ENCODE measurements at regions not wholly inside any gene's neighbourhood (a gene's known extent, or its start where the extent isn't known, plus 50 kb on each side); places are given as distances from the start of the nearest gene placed in this dataset.

DNA sequence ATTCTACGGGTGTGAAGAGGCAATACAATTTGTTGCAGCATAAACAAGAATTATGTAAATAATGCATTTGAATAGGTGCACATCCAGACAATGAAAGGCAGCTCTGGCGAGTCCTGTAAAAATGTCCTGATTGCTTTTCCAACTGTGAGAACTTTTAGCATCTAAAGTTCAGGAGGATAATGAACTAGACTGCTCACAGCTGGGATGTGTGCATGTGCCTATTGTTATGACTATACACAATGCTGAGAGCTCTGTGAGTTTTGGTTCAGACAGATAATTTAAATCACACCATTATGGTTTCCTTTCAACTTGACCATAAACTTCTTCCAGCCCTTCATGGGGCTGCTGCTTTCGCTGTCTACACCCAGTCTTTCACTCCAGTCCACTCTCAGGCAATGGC is 99.9 kb downstream of the PLK2 start:
- Histone ChIP-seq H3K36me3 (ENCODE audit: insufficient read depth, low read length) (no peaks in the 10 kb centered on the region), H3K9ac (ENCODE audit: low read depth, low read length) (no peak overlapping the region), H3K27ac (ENCODE audit: low read length) (no peak overlapping the region), H3K4me1 (ENCODE audit: insufficient read depth, low read length) (no peaks in the 10 kb centered on the region), H3K27me3 (ENCODE audit: insufficient read depth, low read length, poor library complexity) (no peaks in the 10 kb centered on the region), H3K4me2 (ENCODE audit: insufficient read depth, low read length) (no peak overlapping the region), H3K79me2 (ENCODE audit: insufficient read depth, low read length) (no peaks in the 10 kb centered on the region), H4K20me1 (ENCODE audit: insufficient read depth, low read length) (no peaks in the 10 kb centered on the region), H3K4me3 (ENCODE audit: low read depth in 1 of 2, low read length in 2 of 2) (no peak overlapping the region), H3K9me3 (ENCODE audit: insufficient read depth, low read length, severe bottlenecking) (no peaks in the 10 kb centered on the region), H2AFZ (ENCODE audit: low read depth, low read length) (no peak overlapping the region)
- no peak for ATAC-seq (ENCODE audit: insufficient read depth, low read depth)
- no peak for TF ChIP-seq EZH2 (IDR thresholded peaks at IDR 0.05; ENCODE audit: borderline replicate concordance, low read depth, low read length, severe bottlenecking)
- TF ChIP-seq, protein P1, sequence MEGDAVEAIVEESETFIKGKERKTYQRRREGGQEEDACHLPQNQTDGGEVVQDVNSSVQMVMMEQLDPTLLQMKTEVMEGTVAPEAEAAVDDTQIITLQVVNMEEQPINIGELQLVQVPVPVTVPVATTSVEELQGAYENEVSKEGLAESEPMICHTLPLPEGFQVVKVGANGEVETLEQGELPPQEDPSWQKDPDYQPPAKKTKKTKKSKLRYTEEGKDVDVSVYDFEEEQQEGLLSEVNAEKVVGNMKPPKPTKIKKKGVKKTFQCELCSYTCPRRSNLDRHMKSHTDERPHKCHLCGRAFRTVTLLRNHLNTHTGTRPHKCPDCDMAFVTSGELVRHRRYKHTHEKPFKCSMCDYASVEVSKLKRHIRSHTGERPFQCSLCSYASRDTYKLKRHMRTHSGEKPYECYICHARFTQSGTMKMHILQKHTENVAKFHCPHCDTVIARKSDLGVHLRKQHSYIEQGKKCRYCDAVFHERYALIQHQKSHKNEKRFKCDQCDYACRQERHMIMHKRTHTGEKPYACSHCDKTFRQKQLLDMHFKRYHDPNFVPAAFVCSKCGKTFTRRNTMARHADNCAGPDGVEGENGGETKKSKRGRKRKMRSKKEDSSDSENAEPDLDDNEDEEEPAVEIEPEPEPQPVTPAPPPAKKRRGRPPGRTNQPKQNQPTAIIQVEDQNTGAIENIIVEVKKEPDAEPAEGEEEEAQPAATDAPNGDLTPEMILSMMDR (IDR thresholded peaks at IDR 0.05; ENCODE audit: borderline replicate concordance, extremely low read depth, low read length, poor library complexity, severe bottlenecking), result no peak
- no peak for DNase-seq

DNA sequence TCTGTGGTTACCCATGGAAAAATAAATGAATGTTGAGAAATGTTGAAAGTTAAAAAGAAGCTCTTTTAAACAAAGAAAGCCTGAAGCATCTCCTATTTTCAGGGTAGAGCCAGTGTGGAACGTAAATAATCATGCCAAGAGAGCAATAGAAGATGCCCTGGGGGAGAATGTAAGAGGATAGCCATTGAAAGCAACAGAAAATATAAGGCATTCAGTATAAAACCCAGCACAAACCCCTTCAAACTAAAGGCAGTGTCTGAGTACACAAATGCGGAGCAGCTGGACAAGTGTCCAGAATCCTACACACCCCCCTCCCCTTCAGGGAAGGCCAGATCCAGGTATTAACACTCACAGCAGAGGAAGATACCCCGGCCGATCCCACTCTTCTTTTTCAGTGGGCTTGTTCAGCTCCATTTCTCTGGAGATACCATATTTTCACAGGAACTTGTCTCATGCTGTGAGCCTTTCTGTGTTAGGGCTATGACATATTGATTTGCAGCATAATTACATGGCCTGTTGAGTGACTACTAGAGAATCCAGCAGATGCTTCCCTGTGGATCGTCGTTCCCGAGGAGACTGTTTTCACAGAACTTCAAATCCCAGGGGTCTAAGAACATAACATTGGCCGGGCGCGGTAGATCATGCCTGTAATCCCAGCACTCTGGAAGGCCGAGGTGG is 101.2 kb downstream of the PLK2 start:
- H3K4me2 ChIP-seq (ENCODE audit: insufficient read depth, low read length), result no peak overlapping the region
- no peaks in the 10 kb centered on the region for H3K79me2 ChIP-seq (ENCODE audit: insufficient read depth, low read length)
- H2AFZ ChIP-seq (ENCODE audit: low read depth, low read length), result no peak overlapping the region
- TF ChIP-seq, protein P1 (IDR thresholded peaks at IDR 0.05; ENCODE audit: borderline replicate concordance, extremely low read depth, low read length, poor library complexity, severe bottlenecking), result no peak
- no peak for TF ChIP-seq EZH2 (IDR thresholded peaks at IDR 0.05; ENCODE audit: borderline replicate concordance, low read depth, low read length, severe bottlenecking)
- no peaks in the 10 kb centered on the region for H3K36me3 ChIP-seq (ENCODE audit: insufficient read depth, low read length)
- H3K9me3 ChIP-seq (ENCODE audit: insufficient read depth, low read length, severe bottlenecking), result no peaks in the 10 kb centered on the region
- no peak overlapping the region for H3K4me3 ChIP-seq (ENCODE audit: low read depth in 1 of 2, low read length in 2 of 2)
- no peak overlapping the region for H3K9ac ChIP-seq (ENCODE audit: low read depth, low read length)
- no peak overlapping the region for H3K27ac ChIP-seq (ENCODE audit: low read length)
- DNase-seq (no peak), ATAC-seq (ENCODE audit: insufficient read depth, low read depth) (no peak)
- H4K20me1 ChIP-seq (ENCODE audit: insufficient read depth, low read length), result no peaks in the 10 kb centered on the region
- H3K27me3 ChIP-seq (ENCODE audit: insufficient read depth, low read length, poor library complexity), result no peaks in the 10 kb centered on the region
- no peaks in the 10 kb centered on the region for H3K4me1 ChIP-seq (ENCODE audit: insufficient read depth, low read length)

DNA sequence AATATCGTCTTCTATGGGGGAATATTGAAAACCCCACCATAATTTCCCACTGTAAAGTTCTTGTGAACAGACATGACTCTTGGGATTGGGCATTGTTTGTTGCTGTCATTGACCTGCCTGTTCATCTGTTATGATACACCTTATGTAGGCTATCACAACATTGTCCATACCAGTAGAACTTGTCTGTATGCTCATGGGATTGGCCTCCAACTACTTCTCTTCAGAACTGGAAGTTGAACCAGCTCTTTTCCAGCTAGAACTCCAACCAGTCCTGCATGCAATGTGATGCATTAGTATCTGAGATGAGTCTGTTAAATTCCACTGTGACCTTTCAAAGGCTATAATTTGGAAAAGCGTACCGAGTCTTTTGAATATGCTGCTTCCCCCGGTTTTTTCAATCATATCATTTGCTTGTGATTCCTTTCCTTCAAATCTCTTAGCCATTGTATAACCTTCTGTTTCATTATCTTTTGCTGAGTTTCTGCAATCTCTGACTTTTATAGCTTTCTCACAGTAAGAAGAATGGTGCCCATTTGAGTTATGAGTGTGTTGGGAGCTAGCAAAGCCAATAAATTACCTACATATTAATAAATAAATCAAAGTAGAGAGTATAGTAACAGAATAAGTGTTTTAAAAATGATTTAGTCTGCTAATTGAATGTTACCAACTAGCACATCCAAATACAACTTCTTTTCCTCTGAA is 101.9 kb downstream of the PLK2 start:
- Histone ChIP-seq H3K27ac (ENCODE audit: low read length) (no peak overlapping the region), H3K4me2 (ENCODE audit: insufficient read depth, low read length) (no peak overlapping the region), H3K9ac (ENCODE audit: low read depth, low read length) (no peak overlapping the region), H2AFZ (ENCODE audit: low read depth, low read length) (no peak overlapping the region), H3K4me1 (ENCODE audit: insufficient read depth, low read length) (no peaks in the 10 kb centered on the region), H3K79me2 (ENCODE audit: insufficient read depth, low read length) (no peaks in the 10 kb centered on the region), H3K36me3 (ENCODE audit: insufficient read depth, low read length) (no peaks in the 10 kb centered on the region), H3K27me3 (ENCODE audit: insufficient read depth, low read length, poor library complexity) (no peaks in the 10 kb centered on the region), H3K4me3 (ENCODE audit: low read depth in 1 of 2, low read length in 2 of 2) (no peak overlapping the region), H4K20me1 (ENCODE audit: insufficient read depth, low read length) (no peaks in the 10 kb centered on the region), H3K9me3 (ENCODE audit: insufficient read depth, low read length, severe bottlenecking) (no peaks in the 10 kb centered on the region)
- TF ChIP-seq EZH2 (IDR thresholded peaks at IDR 0.05; ENCODE audit: borderline replicate concordance, low read depth, low read length, severe bottlenecking), result no peak
- TF ChIP-seq, protein P1 (IDR thresholded peaks at IDR 0.05; ENCODE audit: borderline replicate concordance, extremely low read depth, low read length, poor library complexity, severe bottlenecking), result no peak
- ATAC-seq (ENCODE audit: insufficient read depth, low read depth) (no peak), DNase-seq (no peak)
